Fibroblast of lung (primary cell): ENCODE measurements at regions not wholly inside any gene's neighbourhood (a gene's known extent, or its start where the extent isn't known, plus 50 kb on each side); places are given as distances from the start of the nearest gene placed in this dataset.

ENCODE experiments used
- CTCF ChIP-seq, 2 donors: IDR thresholded peaks in 1 of 2; conservative IDR thresholded peaks in 1 of 2; 1 replicate in 1 of 2; 2 replicates in 1 of 2; pipeline ENCODE4 v1.5.1; 2011 to 2012; ENCODE audit warnings: low read length in 2 of 2, control low read depth in 1 of 2, inconsistent platforms in 1 of 2, low read depth in 1 of 2, mild to moderate bottlenecking in 1 of 2
- EZH2 ChIP-seq: IDR thresholded peaks from 2 replicates; pipeline ENCODE4 v1.5.1; 2012; ENCODE audit warnings: low read length, control low read depth, mild to moderate bottlenecking; ENCODE audit errors: missing control alignments

GRCh38 chr2:8510519-8510918 lies 171.3 kb upstream of the ID2 start:
- TF ChIP-seq CTCF (conservative IDR thresholded peaks at IDR 0.05 in 1 of 2, IDR thresholded peaks at IDR 0.05 in 1 of 2; ENCODE audit: low read depth in 1 of 2, low read length in 2 of 2) (no peak), EZH2 (no peak)
